DND-41 (cell line): ENCODE measurements at regions not wholly inside any gene's neighbourhood (a gene's known extent, or its start where the extent isn't known, plus 50 kb on each side); places are given as distances from the start of the nearest gene placed in this dataset.

Experiments used
- ATAC-seq: fragments of 200-7000 bp; cut with Tn5 transposase; 3 replicates; pipeline ENCODE4 v1.9.1; 2021; ENCODE audit warnings: low read depth; ENCODE audit not compliant: insufficient read depth
- DNase-seq: peaks from one replicate; pipeline ENCODE4 v3.0.0-alpha.2; 2020
- H2AFZ ChIP-seq: 2 replicates; pipeline ENCODE4 v1.6.0; 2012; ENCODE audit warnings: low read depth, low read length
- H3K27ac ChIP-seq: 2 replicates; pipeline ENCODE4 v1.5.1; 2012; ENCODE audit warnings: low read length, inconsistent platforms
- H3K27me3 ChIP-seq: fragments of 200-600 bp; sonication (generic); 2 replicates; pipeline ENCODE4 v1.6.0; 2012; ENCODE audit warnings: low read length, mild to moderate bottlenecking, inconsistent platforms; ENCODE audit not compliant: insufficient read depth, poor library complexity
- H3K36me3 ChIP-seq: 2 replicates; pipeline ENCODE4 v1.5.1; 2012; ENCODE audit warnings: low read length, inconsistent platforms; ENCODE audit not compliant: insufficient read depth
- H3K4me1 ChIP-seq: 2 replicates; pipeline ENCODE4 v1.5.1; 2012; ENCODE audit warnings: mild to moderate bottlenecking, low read length; ENCODE audit not compliant: insufficient read depth
- H3K4me2 ChIP-seq: 2 replicates; pipeline ENCODE4 v1.6.0; 2012; ENCODE audit warnings: mild to moderate bottlenecking, moderate library complexity, low read length, inconsistent platforms; ENCODE audit not compliant: insufficient read depth
- H3K4me3 ChIP-seq, 2 experiments: fragments of 200-600 bp in 1 of 2; shearing (Covaris generic) in 1 of 2; 2 replicates each; pipeline ENCODE4 v1.5.1; 2012 to 2016; ENCODE audit warnings: inconsistent platforms in 2 of 2, low read length in 2 of 2, mild to moderate bottlenecking in 2 of 2, low read depth in 1 of 2, moderate library complexity in 1 of 2
- H3K79me2 ChIP-seq: 2 replicates; pipeline ENCODE4 v1.6.0; 2012; ENCODE audit warnings: low read length, inconsistent platforms; ENCODE audit not compliant: insufficient read depth
- H3K9ac ChIP-seq: 2 replicates; pipeline ENCODE4 v1.6.0; 2012; ENCODE audit warnings: low read depth, mild to moderate bottlenecking, inconsistent platforms, low read length, moderate library complexity
- H3K9me3 ChIP-seq: 2 replicates; pipeline ENCODE4 v1.5.1; 2012; ENCODE audit warnings: low read length, moderate library complexity, mild to moderate bottlenecking, inconsistent platforms; ENCODE audit not compliant: insufficient read depth, severe bottlenecking
- H4K20me1 ChIP-seq: 2 replicates; pipeline ENCODE4 v1.6.0; 2012; ENCODE audit warnings: low read length; ENCODE audit not compliant: insufficient read depth
- EZH2 ChIP-seq: IDR thresholded peaks from 3 replicates; pipeline ENCODE4 v1.6.1; 2012; ENCODE audit warnings: borderline replicate concordance, low read depth, mild to moderate bottlenecking, moderate library complexity, low read length, inconsistent platforms; ENCODE audit not compliant: severe bottlenecking
- TF ChIP-seq, protein P1 (sequence below): IDR thresholded peaks from 2 replicates; pipeline ENCODE4 v1.5.1; 2012; ENCODE audit warnings: borderline replicate concordance, low read length, moderate library complexity, mild to moderate bottlenecking; ENCODE audit not compliant: poor library complexity, severe bottlenecking; ENCODE audit errors: extremely low read depth

- no peaks in the 10 kb centered on the region for H3K27me3 ChIP-seq
- DNase-seq (no peak), ATAC-seq (no peak)
- no peak overlapping the region for H3K4me3 ChIP-seq
- no peaks in the 10 kb centered on the region for H4K20me1 ChIP-seq
- no peaks in the 10 kb centered on the region for H3K36me3 ChIP-seq
- no peaks in the 10 kb centered on the region for H3K9me3 ChIP-seq
- H2AFZ ChIP-seq = no peak overlapping the region
- no peak overlapping the region for H3K4me2 ChIP-seq
- TF ChIP-seq, protein P1, sequence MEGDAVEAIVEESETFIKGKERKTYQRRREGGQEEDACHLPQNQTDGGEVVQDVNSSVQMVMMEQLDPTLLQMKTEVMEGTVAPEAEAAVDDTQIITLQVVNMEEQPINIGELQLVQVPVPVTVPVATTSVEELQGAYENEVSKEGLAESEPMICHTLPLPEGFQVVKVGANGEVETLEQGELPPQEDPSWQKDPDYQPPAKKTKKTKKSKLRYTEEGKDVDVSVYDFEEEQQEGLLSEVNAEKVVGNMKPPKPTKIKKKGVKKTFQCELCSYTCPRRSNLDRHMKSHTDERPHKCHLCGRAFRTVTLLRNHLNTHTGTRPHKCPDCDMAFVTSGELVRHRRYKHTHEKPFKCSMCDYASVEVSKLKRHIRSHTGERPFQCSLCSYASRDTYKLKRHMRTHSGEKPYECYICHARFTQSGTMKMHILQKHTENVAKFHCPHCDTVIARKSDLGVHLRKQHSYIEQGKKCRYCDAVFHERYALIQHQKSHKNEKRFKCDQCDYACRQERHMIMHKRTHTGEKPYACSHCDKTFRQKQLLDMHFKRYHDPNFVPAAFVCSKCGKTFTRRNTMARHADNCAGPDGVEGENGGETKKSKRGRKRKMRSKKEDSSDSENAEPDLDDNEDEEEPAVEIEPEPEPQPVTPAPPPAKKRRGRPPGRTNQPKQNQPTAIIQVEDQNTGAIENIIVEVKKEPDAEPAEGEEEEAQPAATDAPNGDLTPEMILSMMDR = no peak
- TF ChIP-seq EZH2 = no peak
- H3K9ac ChIP-seq = no peak overlapping the region
- no peaks in the 10 kb centered on the region for H3K79me2 ChIP-seq
- H3K27ac ChIP-seq = no peak overlapping the region
- H3K4me1 ChIP-seq = no peaks in the 10 kb centered on the region
These were observed 332.4 kb upstream of the IGFBP3 start for GRCh38 chr7:46253520-46253919.

GRCh38 chr7:46247664-46248063 lies 326.6 kb upstream of the IGFBP3 start:
- H3K9me3 ChIP-seq = no peaks in the 10 kb centered on the region
- ATAC-seq = no peak
- TF ChIP-seq, protein P1 = no peak
- TF ChIP-seq EZH2 = no peak

DNA sequence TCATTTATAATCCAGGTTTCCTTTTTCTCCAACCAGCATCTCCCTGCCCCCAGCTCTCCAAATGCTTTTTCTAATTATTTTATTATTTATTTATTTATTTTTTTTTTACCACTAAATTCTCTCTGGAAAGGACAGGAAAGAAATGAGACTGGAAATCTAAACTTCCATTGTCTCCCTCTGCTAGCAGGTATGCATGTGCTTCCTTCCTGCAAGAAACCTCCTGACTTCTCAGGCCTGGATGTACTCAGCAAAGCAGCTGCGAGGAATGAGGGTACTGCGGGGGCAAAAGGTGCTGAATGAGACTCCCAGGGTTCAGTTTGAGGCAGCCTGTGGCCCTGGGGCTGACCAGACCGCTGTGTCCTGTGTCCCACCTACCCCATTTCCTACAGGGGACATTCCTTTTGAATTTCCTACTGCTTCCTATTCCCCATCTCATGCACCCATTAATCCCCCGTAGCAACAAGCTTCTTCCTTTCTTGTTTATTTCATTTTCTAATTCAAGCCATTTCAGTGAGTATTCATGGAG lies 324.6 kb upstream of the IGFBP3 start:
- Histone ChIP-seq H3K27ac (no peak overlapping the region), H3K9ac (no peak overlapping the region), H3K9me3 (no peaks in the 10 kb centered on the region), H3K27me3 (no peaks in the 10 kb centered on the region), H3K79me2 (no peaks in the 10 kb centered on the region), H3K36me3 (no peaks in the 10 kb centered on the region), H3K4me1 (no peaks in the 10 kb centered on the region), H2AFZ (no peak overlapping the region), H4K20me1 (no peaks in the 10 kb centered on the region), H3K4me3 (no peak overlapping the region), H3K4me2 (no peak overlapping the region)
- DNase-seq = no peak
- no peak for TF ChIP-seq EZH2
- TF ChIP-seq, protein P1 = no peak
- no peak for ATAC-seq

More at GRCh38 chr7:46247664-46248063, 326.6 kb upstream of the IGFBP3 start:
- no peaks in the 10 kb centered on the region for H4K20me1 ChIP-seq
- H3K4me2 ChIP-seq = no peak overlapping the region
- H2AFZ ChIP-seq = no peak overlapping the region
- DNase-seq = no peak
- H3K9ac ChIP-seq = no peak overlapping the region
- H3K27me3 ChIP-seq = no peaks in the 10 kb centered on the region
- no peak overlapping the region for H3K27ac ChIP-seq
- no peaks in the 10 kb centered on the region for H3K79me2 ChIP-seq
- no peaks in the 10 kb centered on the region for H3K4me1 ChIP-seq
- no peaks in the 10 kb centered on the region for H3K36me3 ChIP-seq
- no peak overlapping the region for H3K4me3 ChIP-seq

DNA sequence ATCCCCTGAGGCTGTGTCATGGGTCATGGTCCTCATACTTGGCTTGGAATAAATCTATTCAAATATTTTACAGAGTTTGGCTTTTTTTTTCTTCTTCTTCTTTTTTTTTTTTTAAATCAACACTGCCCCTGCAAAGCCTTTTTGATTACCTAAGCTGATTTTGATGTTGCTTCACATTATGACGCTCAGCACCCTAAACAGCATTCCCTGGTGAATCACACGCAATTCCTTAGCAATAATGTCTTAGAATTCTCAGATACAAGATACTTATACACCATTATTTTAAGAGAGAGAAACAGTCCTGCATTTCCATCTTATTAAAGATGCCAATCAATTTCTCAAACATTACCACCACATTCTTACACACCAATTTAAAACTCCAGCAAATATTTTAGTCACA lies 323.7 kb upstream of the IGFBP3 start:
- Histone ChIP-seq H3K4me3 (no peak overlapping the region), H3K9me3 (no peaks in the 10 kb centered on the region), H3K79me2 (no peaks in the 10 kb centered on the region), H3K9ac (no peak overlapping the region), H3K27me3 (no peaks in the 10 kb centered on the region), H3K4me1 (no peaks in the 10 kb centered on the region), H4K20me1 (no peaks in the 10 kb centered on the region), H2AFZ (no peak overlapping the region), H3K27ac (no peak overlapping the region), H3K4me2 (no peak overlapping the region), H3K36me3 (no peaks in the 10 kb centered on the region)
- ATAC-seq = no peak
- DNase-seq = no peak
- no peak for TF ChIP-seq EZH2
- TF ChIP-seq, protein P1 = no peak
